HEK293 (cell line): ENCODE measurements at regions not wholly inside any gene's neighbourhood (a gene's known extent, or its start where the extent isn't known, plus 50 kb on each side); places are given as distances from the start of the nearest gene placed in this dataset.

Experiments used
- CTCF ChIA-PET: fragments of 350-600 bp; formaldehyde crosslinking; extraction: SDS; loops from one replicate; lab custom pipeline; 2021; ENCODE audit warnings: antibody characterized with exemption; lab: Yijun Ruan, JAX
- POLR2A ChIA-PET: fragments of 300-600 bp; formaldehyde crosslinking; extraction: SDS; loops from one replicate; lab custom pipeline; 2020; ENCODE audit warnings: antibody characterized with exemption, inconsistent platforms; lab: Yijun Ruan, JAX
- H3K27ac ChIP-seq: fragments of 200-500 bp; sonication (Bioruptor generic); 2 replicates; pipeline ENCODE4 v1.5.1; 2014; ENCODE audit warnings: low read depth, low read length, control low read depth, inconsistent platforms; ENCODE audit errors: extremely low read depth
- H3K36me3 ChIP-seq, 2 experiments: fragments of 200-500 bp in 1 of 2; sonication (Bioruptor generic) in 1 of 2; 1 replicate in 1 of 2; 2 replicates in 1 of 2; pipeline ENCODE4 v1.5.1; 2014 to 2017; ENCODE audit warnings: inconsistent platforms in 2 of 2, low read length in 2 of 2; ENCODE audit not compliant: control insufficient read depth in 2 of 2, insufficient read depth in 1 of 2
- H3K4me1 ChIP-seq: fragments of 200-500 bp; sonication (Bioruptor generic); 2 replicates; pipeline ENCODE4 v1.5.1; 2014; ENCODE audit warnings: mild to moderate bottlenecking, low read length, inconsistent platforms; ENCODE audit not compliant: control insufficient read depth, insufficient read depth
- H3K4me3 ChIP-seq: 2 replicates; pipeline ENCODE4 v1.5.1; 2011; ENCODE audit warnings: low read depth, mild to moderate bottlenecking, control low read depth, low read length, moderate library complexity
- H3K9me3 ChIP-seq: fragments of 200-500 bp; sonication (Bioruptor generic); 2 replicates; pipeline ENCODE4 v1.5.1; 2014; ENCODE audit warnings: low read depth, low read length, inconsistent platforms; ENCODE audit not compliant: control insufficient read depth, insufficient read depth
- KLF9 ChIP-seq: fragments of 450-650 bp; formaldehyde crosslinking; IDR thresholded peaks from 2 replicates; pipeline ENCODE4 v1.5.1; 2016; ENCODE audit warnings: missing biosample characterization, missing genetic modification characterization, low read depth
- SETDB1 ChIP-seq: IDR thresholded peaks from one replicate; pipeline ENCODE4 v1.6.1; 2017; ENCODE audit warnings: mild to moderate bottlenecking, low read length, moderate library complexity, mixed read lengths; ENCODE audit not compliant: insufficient read length
- SP2 ChIP-seq: fragments of 450-650 bp; formaldehyde crosslinking; IDR thresholded peaks from 2 replicates; pipeline ENCODE4 v1.5.1; 2016; ENCODE audit warnings: missing biosample characterization, missing genetic modification characterization
- SP3 ChIP-seq: fragments of 450-650 bp; formaldehyde crosslinking; IDR thresholded peaks from 2 replicates; pipeline ENCODE4 v1.5.1; 2016; ENCODE audit warnings: missing biosample characterization, missing genetic modification characterization
- ZBTB1 ChIP-seq: fragments of 450-650 bp; formaldehyde crosslinking; IDR thresholded peaks from 2 replicates; pipeline ENCODE4 v1.5.1; 2016; ENCODE audit warnings: missing biosample characterization, missing genetic modification characterization
- ZBTB21 ChIP-seq: fragments of 450-650 bp; formaldehyde crosslinking; IDR thresholded peaks from 2 replicates; pipeline ENCODE4 v1.5.1; 2017; ENCODE audit warnings: missing biosample characterization, missing genetic modification characterization
- ZFHX2 ChIP-seq: fragments of 450-650 bp; formaldehyde crosslinking; conservative IDR thresholded peaks from 2 replicates; pipeline ENCODE4 v1.5.1; 2016; ENCODE audit warnings: missing biosample characterization, missing genetic modification characterization
- ZFP41 ChIP-seq: fragments of 450-650 bp; formaldehyde crosslinking; IDR thresholded peaks from 2 replicates; pipeline ENCODE4 v1.5.1; 2016; ENCODE audit warnings: missing biosample characterization, missing genetic modification characterization, borderline replicate concordance
- ZNF2 ChIP-seq: fragments of 450-650 bp; formaldehyde crosslinking; IDR thresholded peaks from 2 replicates; pipeline ENCODE4 v1.5.1; 2016; ENCODE audit warnings: missing biosample characterization, missing genetic modification characterization
- ZNF221 ChIP-seq: fragments of 450-650 bp; formaldehyde crosslinking; IDR thresholded peaks from 2 replicates; pipeline ENCODE4 v1.5.1; 2017; ENCODE audit warnings: missing biosample characterization, missing genetic modification characterization, borderline replicate concordance
- ZNF426 ChIP-seq: fragments of 450-650 bp; formaldehyde crosslinking; IDR thresholded peaks from 2 replicates; pipeline ENCODE4 v1.5.1; 2017; ENCODE audit warnings: missing biosample characterization, missing genetic modification characterization, mild to moderate bottlenecking, inconsistent platforms, moderate library complexity
- ZNF433 ChIP-seq: fragments of 450-650 bp; formaldehyde crosslinking; IDR thresholded peaks from 2 replicates; pipeline ENCODE4 v1.5.1; 2016; ENCODE audit warnings: missing biosample characterization, missing genetic modification characterization, low read depth
- ZNF544 ChIP-seq: fragments of 450-650 bp; formaldehyde crosslinking; IDR thresholded peaks from 2 replicates; pipeline ENCODE4 v1.5.0; 2017; ENCODE audit warnings: missing biosample characterization, missing genetic modification characterization
- ZNF555 ChIP-seq: fragments of 450-650 bp; formaldehyde crosslinking; conservative IDR thresholded peaks from 2 replicates; pipeline ENCODE4 v1.5.1; 2017; ENCODE audit warnings: missing biosample characterization, mild to moderate bottlenecking, missing genetic modification characterization, inconsistent platforms
- ZNF596 ChIP-seq: fragments of 450-650 bp; IDR thresholded peaks from 2 replicates; pipeline ENCODE4 v1.5.0; 2018; ENCODE audit warnings: missing biosample characterization, mild to moderate bottlenecking, missing genetic modification characterization, moderate library complexity
- ZNF692 ChIP-seq: fragments of 450-650 bp; formaldehyde crosslinking; IDR thresholded peaks from 2 replicates; pipeline ENCODE4 v1.5.1; 2016; ENCODE audit warnings: missing biosample characterization, missing genetic modification characterization
- ZSCAN30 ChIP-seq: fragments of 450-650 bp; IDR thresholded peaks from 2 replicates; pipeline ENCODE4 v1.5.1; 2018; ENCODE audit warnings: missing biosample characterization, mild to moderate bottlenecking, missing genetic modification characterization, moderate library complexity
- TF ChIP-seq, protein P1 (sequence below): fragments of 450-650 bp; formaldehyde crosslinking; IDR thresholded peaks from 2 replicates; pipeline ENCODE4 v1.5.1; 2016; ENCODE audit warnings: missing biosample characterization, missing genetic modification characterization

- no peak overlapping the region for H3K4me3 ChIP-seq
- H3K36me3 ChIP-seq = no peaks in the 10 kb centered on the region
- TF ChIP-seq SETDB1 = peak; percentile 81
- TF ChIP-seq ZFHX2 = no peak
- no peak overlapping the region for H3K27ac ChIP-seq
- no peaks in the 10 kb centered on the region for H3K4me1 ChIP-seq
- POLR2A ChIA-PET = no interaction called here
- CTCF ChIA-PET = interaction anchor here (0.6 to 0.9 kb wide), 2 partner anchors 148 to 151 kb away, joined by 3 read pairs; no protein-coding TSS in a partner anchor
- H3K9me3 ChIP-seq = no peaks in the 10 kb centered on the region
Measured at GRCh38 chr7:135857519-135858274, 109.1 kb upstream of the FAM180A start.

- CTCF ChIA-PET = interaction anchor here (0.7 to 1.2 kb wide), 4 partner anchors 12 to 1799 kb away, joined by 3 read pairs; no protein-coding TSS in a partner anchor
- POLR2A ChIA-PET = interaction anchor here (0.6 to 0.7 kb wide), 2 partner anchors 14 to 1972 kb away, joined by 3 read pairs; no protein-coding TSS in a partner anchor
- Histone ChIP-seq H3K27ac (no peak overlapping the region), H3K4me1 (no peaks in the 10 kb centered on the region), H3K36me3 (no peaks in the 10 kb centered on the region), H3K4me3 (no peak overlapping the region), H3K9me3 (no peaks in the 10 kb centered on the region)
- no peak for TF ChIP-seq ZNF2 (tag by site-specific recombination)
- no peak for TF ChIP-seq ZNF692
- TF ChIP-seq ZNF433 = no peak
- no peak for TF ChIP-seq ZFP41
- TF ChIP-seq ZNF555 (tag by site-specific recombination) = no peak
- no peak for TF ChIP-seq ZBTB1 (tag by site-specific recombination)
- TF ChIP-seq, protein P1, sequence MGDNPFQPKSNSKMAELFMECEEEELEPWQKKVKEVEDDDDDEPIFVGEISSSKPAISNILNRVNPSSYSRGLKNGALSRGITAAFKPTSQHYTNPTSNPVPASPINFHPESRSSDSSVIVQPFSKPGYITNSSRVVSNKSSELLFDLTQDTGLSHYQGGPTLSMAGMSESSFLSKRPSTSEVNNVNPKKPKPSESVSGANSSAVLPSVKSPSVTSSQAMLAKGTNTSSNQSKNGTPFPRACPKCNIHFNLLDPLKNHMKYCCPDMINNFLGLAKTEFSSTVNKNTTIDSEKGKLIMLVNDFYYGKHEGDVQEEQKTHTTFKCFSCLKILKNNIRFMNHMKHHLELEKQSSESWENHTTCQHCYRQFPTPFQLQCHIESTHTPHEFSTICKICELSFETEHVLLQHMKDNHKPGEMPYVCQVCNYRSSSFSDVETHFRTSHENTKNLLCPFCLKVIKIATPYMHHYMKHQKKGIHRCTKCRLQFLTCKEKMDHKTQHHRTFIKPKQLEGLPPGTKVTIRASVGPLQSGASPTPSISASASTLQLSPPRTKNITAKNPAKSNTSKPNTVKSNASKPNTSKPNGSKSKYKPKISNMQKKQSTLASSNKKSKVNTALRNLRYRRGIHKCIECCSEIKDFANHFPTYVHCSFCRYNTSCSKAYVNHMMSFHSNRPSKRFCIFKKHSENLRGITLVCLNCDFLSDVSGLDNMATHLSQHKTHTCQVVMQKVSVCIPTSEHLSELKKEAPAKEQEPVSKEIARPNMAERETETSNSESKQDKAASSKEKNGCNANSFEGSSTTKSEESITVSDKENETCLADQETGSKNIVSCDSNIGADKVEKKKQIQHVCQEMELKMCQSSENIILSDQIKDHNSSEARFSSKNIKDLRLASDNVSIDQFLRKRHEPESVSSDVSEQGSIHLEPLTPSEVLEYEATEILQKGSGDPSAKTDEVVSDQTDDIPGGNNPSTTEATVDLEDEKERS (tag by site-specific recombination) = no peak
- TF ChIP-seq ZNF426 (tag by site-specific recombination) = no peak
- TF ChIP-seq SP2 (tag by site-specific recombination) = no peak
- TF ChIP-seq SP3 (tag by site-specific recombination) = no peak
- no peak for TF ChIP-seq ZNF544 (tag by site-specific recombination)
- no peak for TF ChIP-seq ZNF596 (tag by site-specific recombination)
- TF ChIP-seq ZNF221 = no peak
- no peak for TF ChIP-seq KLF9 (tag by site-specific recombination)
Measured at GRCh38 chr7:135856356-135857144, 107.9 kb upstream of the FAM180A start.

DNA sequence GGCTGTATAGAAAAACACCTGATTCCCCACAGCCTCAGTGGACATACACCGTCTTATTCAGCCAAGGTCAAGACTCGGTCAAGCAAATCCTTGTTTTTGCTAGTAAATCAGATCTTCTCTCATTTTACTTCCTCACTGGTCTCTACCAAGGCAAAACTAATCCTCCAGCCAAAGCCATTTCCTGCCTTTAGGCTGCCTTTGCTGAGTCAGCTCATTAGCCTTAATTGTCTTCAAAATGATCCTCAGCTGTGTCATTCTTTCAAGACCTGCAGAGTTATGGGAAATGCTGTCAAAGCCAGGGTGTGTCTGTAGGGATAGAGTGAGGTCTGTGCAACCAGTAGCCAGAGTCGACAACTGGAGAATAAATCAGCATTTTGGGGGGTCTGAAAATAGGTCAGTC lies 107.2 kb upstream of the FAM180A start:
- Histone ChIP-seq H3K27ac (no peak overlapping the region), H3K9me3 (no peaks in the 10 kb centered on the region), H3K4me1 (no peaks in the 10 kb centered on the region), H3K36me3 (no peaks in the 10 kb centered on the region), H3K4me3 (no peak overlapping the region)
- TF ChIP-seq ZSCAN30 (tag by site-specific recombination) = no peak; the same call in 1 of the 2 replicates
- TF ChIP-seq ZBTB21 = no peak
- TF ChIP-seq SETDB1 = peak; percentile 50
- ChIA-PET POLR2A (interaction anchor here (0.7 kb wide), 1 partner anchor 13 kb away, joined by 3 read pairs; no protein-coding TSS in a partner anchor), CTCF (interaction anchor here (0.7 to 1.2 kb wide), 3 partner anchors 12 to 1799 kb away, joined by 3 read pairs; no protein-coding TSS in a partner anchor)
